ENCODE measurements at regions not wholly inside any gene's neighbourhood (a gene's known extent, or its start where the extent isn't known, plus 50 kb on each side); places are given as distances from the start of the nearest gene placed in this dataset.

DNA sequence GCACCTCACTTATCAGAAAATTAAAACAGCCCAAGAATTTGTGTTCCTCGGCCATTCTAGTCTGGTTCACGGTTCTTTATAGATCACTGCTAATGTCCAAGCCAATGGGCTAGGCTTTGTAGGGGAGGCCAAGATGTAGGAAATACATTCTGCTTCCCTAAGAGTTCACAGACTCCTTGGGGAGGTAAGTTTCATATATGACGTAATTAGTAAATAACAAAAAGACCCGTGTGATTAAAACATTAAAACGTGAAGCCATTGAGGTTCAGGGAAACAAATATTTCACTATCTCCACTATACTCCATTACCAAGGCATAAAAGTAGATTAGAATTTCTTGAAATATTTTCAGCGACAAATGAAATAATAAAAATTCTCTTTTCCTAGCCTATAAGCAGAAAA, 272.5 kb upstream of the KLHL29 start:
- Histone ChIP-seq H4K20me1 (ENCODE audit: control insufficient read depth, extremely low read depth, insufficient read depth, low read length) (no peaks in the 10 kb centered on the region), H3K4me1 (ENCODE audit: control insufficient read depth, extremely low read depth, insufficient read depth, low read length) (no peaks in the 10 kb centered on the region), H3K79me2 (ENCODE audit: control insufficient read depth, insufficient read depth, low read length) (no peaks in the 10 kb centered on the region), H3K4me2 (ENCODE audit: extremely low read depth, insufficient read depth, low read length) (no peak overlapping the region), H3K4me3 (replicated peaks in 1 of 4; ENCODE audit: control extremely low read depth in 1 of 4, insufficient read depth in 1 of 4, low read depth in 3 of 4, low read length in 4 of 4) (no peak overlapping the region), H3K9me3 (ENCODE audit: control insufficient read depth, insufficient read depth, low read depth, low read length) (no peaks in the 10 kb centered on the region), H2AFZ (ENCODE audit: low read length) (no peak overlapping the region), H3K27ac (ENCODE audit: insufficient read depth, low read length) (no peak overlapping the region), H3K27me3 (ENCODE audit: control insufficient read depth, insufficient read depth, low read length) (no peaks in the 10 kb centered on the region), H3K36me3 (ENCODE audit: control insufficient read depth, insufficient read depth, low read length) (no peaks in the 10 kb centered on the region), H3K9ac (ENCODE audit: insufficient read depth, low read length) (no peak overlapping the region)
- TF ChIP-seq, protein P1, sequence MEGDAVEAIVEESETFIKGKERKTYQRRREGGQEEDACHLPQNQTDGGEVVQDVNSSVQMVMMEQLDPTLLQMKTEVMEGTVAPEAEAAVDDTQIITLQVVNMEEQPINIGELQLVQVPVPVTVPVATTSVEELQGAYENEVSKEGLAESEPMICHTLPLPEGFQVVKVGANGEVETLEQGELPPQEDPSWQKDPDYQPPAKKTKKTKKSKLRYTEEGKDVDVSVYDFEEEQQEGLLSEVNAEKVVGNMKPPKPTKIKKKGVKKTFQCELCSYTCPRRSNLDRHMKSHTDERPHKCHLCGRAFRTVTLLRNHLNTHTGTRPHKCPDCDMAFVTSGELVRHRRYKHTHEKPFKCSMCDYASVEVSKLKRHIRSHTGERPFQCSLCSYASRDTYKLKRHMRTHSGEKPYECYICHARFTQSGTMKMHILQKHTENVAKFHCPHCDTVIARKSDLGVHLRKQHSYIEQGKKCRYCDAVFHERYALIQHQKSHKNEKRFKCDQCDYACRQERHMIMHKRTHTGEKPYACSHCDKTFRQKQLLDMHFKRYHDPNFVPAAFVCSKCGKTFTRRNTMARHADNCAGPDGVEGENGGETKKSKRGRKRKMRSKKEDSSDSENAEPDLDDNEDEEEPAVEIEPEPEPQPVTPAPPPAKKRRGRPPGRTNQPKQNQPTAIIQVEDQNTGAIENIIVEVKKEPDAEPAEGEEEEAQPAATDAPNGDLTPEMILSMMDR (conservative IDR thresholded peaks at IDR 0.05 in 1 of 2, IDR thresholded peaks at IDR 0.05 in 1 of 2; ENCODE audit: low read depth in 1 of 2, low read length in 2 of 2): no peak
- TF ChIP-seq EZH2 (IDR thresholded peaks at IDR 0.05; ENCODE audit: low read length, missing control alignments): no peak
- DNase-seq (ENCODE audit: low read depth in 2 of 2): no peak

DNA sequence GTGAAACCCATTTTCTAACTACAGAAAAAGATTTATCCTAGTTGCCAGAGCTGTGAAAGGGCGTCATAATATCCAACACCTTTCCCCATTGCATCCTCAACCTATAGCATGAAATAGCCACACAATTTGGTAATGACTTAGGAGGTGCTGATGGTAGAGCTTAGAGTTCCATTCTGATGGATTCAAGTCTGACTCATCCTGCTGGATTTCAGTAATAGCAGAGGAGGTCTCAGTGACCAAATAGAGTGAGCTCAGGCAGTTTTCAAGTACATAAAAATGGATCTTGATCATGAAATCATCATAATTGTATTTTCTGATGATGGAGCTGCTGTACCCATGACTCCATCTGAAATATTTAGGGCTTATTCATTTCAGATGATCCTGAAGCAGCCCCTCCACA, 270.7 kb upstream of the KLHL29 start:
- Histone ChIP-seq H3K4me1 (ENCODE audit: control insufficient read depth, extremely low read depth, insufficient read depth, low read length) (no peaks in the 10 kb centered on the region), H3K4me3 (replicated peaks in 1 of 4; ENCODE audit: control extremely low read depth in 1 of 4, insufficient read depth in 1 of 4, low read depth in 3 of 4, low read length in 4 of 4) (no peak overlapping the region), H3K4me2 (ENCODE audit: extremely low read depth, insufficient read depth, low read length) (no peak overlapping the region), H3K9me3 (ENCODE audit: control insufficient read depth, insufficient read depth, low read depth, low read length) (no peaks in the 10 kb centered on the region), H3K36me3 (ENCODE audit: control insufficient read depth, insufficient read depth, low read length) (no peaks in the 10 kb centered on the region), H2AFZ (ENCODE audit: low read length) (no peak overlapping the region), H3K27me3 (ENCODE audit: control insufficient read depth, insufficient read depth, low read length) (no peaks in the 10 kb centered on the region), H3K79me2 (ENCODE audit: control insufficient read depth, insufficient read depth, low read length) (no peaks in the 10 kb centered on the region), H4K20me1 (ENCODE audit: control insufficient read depth, extremely low read depth, insufficient read depth, low read length) (no peaks in the 10 kb centered on the region), H3K27ac (ENCODE audit: insufficient read depth, low read length) (no peak overlapping the region), H3K9ac (ENCODE audit: insufficient read depth, low read length) (no peak overlapping the region)
- DNase-seq (ENCODE audit: low read depth in 2 of 2): no peak
- TF ChIP-seq EZH2 (IDR thresholded peaks at IDR 0.05; ENCODE audit: low read length, missing control alignments): no peak
- TF ChIP-seq, protein P1 (conservative IDR thresholded peaks at IDR 0.05 in 1 of 2, IDR thresholded peaks at IDR 0.05 in 1 of 2; ENCODE audit: low read depth in 1 of 2, low read length in 2 of 2): no peak

- no peak for DNase-seq (ENCODE audit: low read depth in 2 of 2)
- H3K9ac ChIP-seq (ENCODE audit: insufficient read depth, low read length): no peak overlapping the region
- H3K27ac ChIP-seq (ENCODE audit: insufficient read depth, low read length): no peak overlapping the region
- no peaks in the 10 kb centered on the region for H3K79me2 ChIP-seq (ENCODE audit: control insufficient read depth, insufficient read depth, low read length)
- no peak for TF ChIP-seq EZH2 (IDR thresholded peaks at IDR 0.05; ENCODE audit: low read length, missing control alignments)
- TF ChIP-seq, protein P1 (conservative IDR thresholded peaks at IDR 0.05 in 1 of 2, IDR thresholded peaks at IDR 0.05 in 1 of 2; ENCODE audit: low read depth in 1 of 2, low read length in 2 of 2): no peak
- no peaks in the 10 kb centered on the region for H3K36me3 ChIP-seq (ENCODE audit: control insufficient read depth, insufficient read depth, low read length)
- no peaks in the 10 kb centered on the region for H4K20me1 ChIP-seq (ENCODE audit: control insufficient read depth, extremely low read depth, insufficient read depth, low read length)
- no peaks in the 10 kb centered on the region for H3K27me3 ChIP-seq (ENCODE audit: control insufficient read depth, insufficient read depth, low read length)
- no peak overlapping the region for H3K4me3 ChIP-seq (replicated peaks in 1 of 4; ENCODE audit: control extremely low read depth in 1 of 4, insufficient read depth in 1 of 4, low read depth in 3 of 4, low read length in 4 of 4)
- H3K4me1 ChIP-seq (ENCODE audit: control insufficient read depth, extremely low read depth, insufficient read depth, low read length): no peaks in the 10 kb centered on the region
- H3K4me2 ChIP-seq (ENCODE audit: extremely low read depth, insufficient read depth, low read length): no peak overlapping the region
- H3K9me3 ChIP-seq (ENCODE audit: control insufficient read depth, insufficient read depth, low read depth, low read length): no peaks in the 10 kb centered on the region
- no peak overlapping the region for H2AFZ ChIP-seq (ENCODE audit: low read length)
Observed at GRCh38 chr2:23118313-23118712, 266.7 kb upstream of the KLHL29 start.
